Smooth muscle cell (in vitro differentiated cells): ENCODE measurements at regions not wholly inside any gene's neighbourhood (a gene's known extent, or its start where the extent isn't known, plus 50 kb on each side); places are given as distances from the start of the nearest gene placed in this dataset.
A peak's percentile ranks its signal among the peaks of the same experiment; 100 is the strongest.

Experiments used
- DNase-seq: peaks from one replicate; lab custom pipeline; 2025; ENCODE audit not compliant: unreplicated experiment; lab: John Stamatoyannopoulos, UW
- H2AFZ ChIP-seq: fragments of 200-600 bp; sonication (generic); 2 replicates; pipeline ENCODE4 v1.6.0; 2016; ENCODE audit warnings: antibody characterized with exemption, low read depth, mild to moderate bottlenecking
- H3F3A ChIP-seq: fragments of 200-600 bp; sonication (generic); 2 replicates; pipeline ENCODE4 v1.6.0; 2017; ENCODE audit warnings: antibody characterized with exemption, low read depth
- H3K27ac ChIP-seq: fragments of 200-600 bp; sonication (generic); 2 replicates; pipeline ENCODE4 v1.5.1; 2016; ENCODE audit warnings: low read depth, mild to moderate bottlenecking
- H3K27me3 ChIP-seq: fragments of 200-600 bp; sonication (generic); 2 replicates; pipeline ENCODE4 v1.6.1; 2016; ENCODE audit warnings: low read depth, mild to moderate bottlenecking
- H3K36me3 ChIP-seq: fragments of 200-600 bp; sonication (generic); 2 replicates; pipeline ENCODE4 v1.5.1; 2016; ENCODE audit warnings: low read depth
- H3K4me1 ChIP-seq: fragments of 200-600 bp; sonication (generic); 2 replicates; pipeline ENCODE4 v1.5.1; 2016; ENCODE audit warnings: low read depth
- H3K4me2 ChIP-seq: fragments of 200-600 bp; sonication (generic); 2 replicates; pipeline ENCODE4 v1.6.0; 2016; ENCODE audit warnings: mild to moderate bottlenecking
- H3K4me3 ChIP-seq: fragments of 200-600 bp; sonication (generic); 2 replicates; pipeline ENCODE4 v1.5.1; 2016; ENCODE audit warnings: mild to moderate bottlenecking
- H3K79me2 ChIP-seq: fragments of 200-600 bp; sonication (generic); 2 replicates; pipeline ENCODE4 v1.6.0; 2016; ENCODE audit warnings: low read depth, mild to moderate bottlenecking
- H3K9ac ChIP-seq: fragments of 200-600 bp; sonication (generic); 2 replicates; pipeline ENCODE4 v1.6.0; 2016; ENCODE audit warnings: low read depth
- H3K9me3 ChIP-seq: fragments of 200-600 bp; sonication (generic); replicated peaks from 2 replicates; pipeline ENCODE4 v1.5.1; 2016; ENCODE audit warnings: low read depth
- H4K20me1 ChIP-seq: fragments of 200-600 bp; sonication (generic); 2 replicates; pipeline ENCODE4 v1.6.0; 2016; ENCODE audit warnings: low read depth
- CTCF ChIP-seq: fragments of 200-600 bp; sonication (generic); IDR thresholded peaks from 2 replicates; pipeline ENCODE4 v1.5.1; 2017; ENCODE audit warnings: borderline replicate concordance, mild to moderate bottlenecking, antibody characterized with exemption; ENCODE audit not compliant: insufficient read depth, poor library complexity, severe bottlenecking
- WGBS: methylation state at CpG from one replicate; pipeline ENCODE4 v1.1.7; 2016; ENCODE audit warnings: low lambda C conversion rate; 5-methylcytosine and 5-hydroxymethylcytosine counted together

DNA sequence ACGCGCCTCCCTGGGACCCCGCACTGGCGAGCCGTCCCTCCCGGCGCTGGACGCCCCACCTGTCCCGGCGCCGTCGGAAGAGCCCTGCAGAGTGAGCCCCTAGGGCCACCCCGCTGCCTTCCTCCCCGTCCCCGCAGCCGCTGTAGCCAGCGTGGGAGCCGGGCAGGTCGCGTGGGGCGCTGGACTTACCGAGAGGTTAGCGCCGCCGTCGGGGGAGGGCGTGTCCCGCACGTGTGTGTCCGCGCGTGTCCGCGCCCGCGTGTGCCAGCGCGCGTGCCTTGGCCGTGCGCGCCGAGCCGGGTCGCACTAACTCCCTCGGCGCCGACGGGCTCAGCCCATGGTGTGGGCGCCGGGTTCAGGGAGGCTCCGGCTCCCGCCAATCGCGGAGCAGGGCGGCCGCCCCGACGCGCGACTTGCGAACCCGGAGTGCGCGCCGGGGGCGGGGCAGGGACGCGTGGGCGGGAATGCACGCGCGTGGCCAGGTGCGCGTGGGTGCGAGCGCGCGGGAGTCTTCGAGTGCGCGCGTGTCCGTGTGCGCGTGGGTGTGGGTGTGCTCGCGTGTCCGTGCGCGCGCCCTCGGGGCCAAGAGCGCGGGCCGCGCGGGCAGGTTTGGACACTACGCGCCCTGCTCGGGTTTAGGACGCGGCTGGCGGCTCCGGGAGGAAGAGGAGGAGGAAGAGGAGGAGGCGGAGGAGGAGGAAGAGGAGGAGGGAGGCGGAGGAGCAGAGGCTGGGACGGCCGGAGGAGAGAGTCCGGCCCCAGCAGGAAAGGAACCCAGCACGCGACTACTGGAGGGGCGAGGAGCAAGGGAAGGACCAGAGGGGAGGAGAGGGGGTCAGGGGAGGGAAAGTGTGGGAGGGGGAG, 145.2 kb upstream of the ETS2 start:
- Histone ChIP-seq H3K4me1 (no peaks in the 10 kb centered on the region), H3K9ac (peak overlapping the region; percentile 60), H3K9me3 (no peaks in the 10 kb centered on the region), H3K36me3 (no peaks in the 10 kb centered on the region), H4K20me1 (no peaks in the 10 kb centered on the region), H3K79me2 (peaks cover 35% of the 10 kb centered on the region), H3K27me3 (peaks cover 9% of the 10 kb centered on the region), H3K4me3 (peak overlapping the region; percentile 54), H3K4me2 (peak overlapping the region; percentile 86), H3K27ac (peak overlapping the region; percentile 75), H2AFZ (peak overlapping the region; percentile 53), H3F3A (peaks cover 6% of the 10 kb centered on the region)
- no peak for TF ChIP-seq CTCF
- 6% methylated on average over 75 of the region's 113 CpGs for WGBS
- no peak for DNase-seq

GRCh38 chr21:38661197-38661871, 144.4 kb upstream of the ETS2 start:
- H4K20me1 ChIP-seq = no peaks in the 10 kb centered on the region
- H3K36me3 ChIP-seq = no peaks in the 10 kb centered on the region
- no peak for TF ChIP-seq CTCF
- peaks cover 9% of the 10 kb centered on the region for H3K27me3 ChIP-seq
- peaks cover 6% of the 10 kb centered on the region for H3F3A ChIP-seq
- H3K27ac ChIP-seq = peak overlapping the region; percentile 75
- H3K79me2 ChIP-seq = peaks cover 27% of the 10 kb centered on the region
- H3K9me3 ChIP-seq = no peaks in the 10 kb centered on the region
- H2AFZ ChIP-seq = peak overlapping the region; percentile 53
- DNase-seq = no peak
- H3K4me1 ChIP-seq = no peaks in the 10 kb centered on the region
- H3K4me3 ChIP-seq = peak overlapping the region; percentile 54
- peak overlapping the region; percentile 86 for H3K4me2 ChIP-seq
- peak overlapping the region; percentile 60 for H3K9ac ChIP-seq
- WGBS = 2% methylated on average over 57 of the region's 61 CpGs

GRCh38 chr21:38661889-38662568, 143.7 kb upstream of the ETS2 start:
- Histone ChIP-seq H3K4me3 (peak overlapping the region; percentile 54), H3K9ac (peak overlapping the region; percentile 60), H2AFZ (no peak overlapping the region), H3K4me1 (no peaks in the 10 kb centered on the region), H3K4me2 (peak overlapping the region; percentile 86), H3K27me3 (peaks cover 9% of the 10 kb centered on the region), H3K79me2 (peaks cover 20% of the 10 kb centered on the region), H3F3A (peaks cover 6% of the 10 kb centered on the region), H3K36me3 (no peaks in the 10 kb centered on the region), H3K9me3 (no peaks in the 10 kb centered on the region), H3K27ac (peak overlapping the region; percentile 75), H4K20me1 (no peaks in the 10 kb centered on the region)
- no peak for DNase-seq
- no peak for TF ChIP-seq CTCF
- WGBS = 15% methylated on average over 8 of the region's 8 CpGs
